Bronchial epithelial cell (primary cell): ENCODE measurements at regions not wholly inside any gene's neighbourhood (a gene's known extent, or its start where the extent isn't known, plus 50 kb on each side); places are given as distances from the start of the nearest gene placed in this dataset.
A peak's percentile ranks its signal among the peaks of the same experiment; 100 is the strongest.

Experiments used
- DNase-seq: peaks from one replicate; pipeline ENCODE4 v3.0.0-alpha.2; 2010; ENCODE audit warnings: low read depth
- FAIRE-seq: peaks from 2 replicates; lab custom pipeline; 2011; peaks lifted over from hg19 to GRCh38; lab: Jason Lieb, UNC
- H3K27me3 ChIP-seq: 2 replicates; pipeline ENCODE4 v1.5.1; 2011; ENCODE audit warnings: low read length; ENCODE audit not compliant: control insufficient read depth, insufficient read depth
- H3K36me3 ChIP-seq: 2 replicates; pipeline ENCODE4 v1.5.1; 2011; ENCODE audit warnings: low read length; ENCODE audit not compliant: control insufficient read depth, insufficient read depth
- H3K4me3 ChIP-seq: 2 replicates; pipeline ENCODE4 v1.5.1; 2011; ENCODE audit warnings: mild to moderate bottlenecking, low read depth, low read length, control low read depth
- TF ChIP-seq, protein P1 (sequence below): IDR thresholded peaks from 2 replicates; pipeline ENCODE4 v1.5.1; 2011; ENCODE audit warnings: mild to moderate bottlenecking, moderate library complexity, low read length, control low read depth, inconsistent platforms; ENCODE audit not compliant: insufficient read depth, severe bottlenecking

DNA sequence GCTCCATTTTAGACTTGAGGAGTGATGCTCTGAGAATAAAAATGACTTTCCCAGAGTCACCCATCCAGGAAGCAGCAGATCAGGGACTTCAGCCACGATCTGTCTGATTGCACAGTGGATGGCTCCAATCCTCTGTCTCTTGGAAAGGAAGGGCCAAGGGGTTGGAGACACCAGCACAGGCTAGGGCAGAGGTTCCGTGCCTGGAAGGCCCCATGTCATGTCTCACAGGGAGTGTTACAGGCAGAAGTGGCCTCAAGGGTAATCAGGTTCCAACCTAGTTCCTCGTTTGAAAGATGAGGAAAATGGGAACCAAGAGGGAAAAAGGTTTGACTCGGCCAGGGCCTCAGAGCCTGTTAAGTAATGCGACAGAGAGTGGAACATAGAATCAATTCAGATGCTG lies 160.0 kb downstream of the EFNB1 start:
- no peak for DNase-seq
- FAIRE-seq = no peak
- Histone ChIP-seq H3K36me3 (no peaks in the 10 kb centered on the region), H3K4me3 (no peak overlapping the region), H3K27me3 (no peaks in the 10 kb centered on the region)
- TF ChIP-seq, protein P1, sequence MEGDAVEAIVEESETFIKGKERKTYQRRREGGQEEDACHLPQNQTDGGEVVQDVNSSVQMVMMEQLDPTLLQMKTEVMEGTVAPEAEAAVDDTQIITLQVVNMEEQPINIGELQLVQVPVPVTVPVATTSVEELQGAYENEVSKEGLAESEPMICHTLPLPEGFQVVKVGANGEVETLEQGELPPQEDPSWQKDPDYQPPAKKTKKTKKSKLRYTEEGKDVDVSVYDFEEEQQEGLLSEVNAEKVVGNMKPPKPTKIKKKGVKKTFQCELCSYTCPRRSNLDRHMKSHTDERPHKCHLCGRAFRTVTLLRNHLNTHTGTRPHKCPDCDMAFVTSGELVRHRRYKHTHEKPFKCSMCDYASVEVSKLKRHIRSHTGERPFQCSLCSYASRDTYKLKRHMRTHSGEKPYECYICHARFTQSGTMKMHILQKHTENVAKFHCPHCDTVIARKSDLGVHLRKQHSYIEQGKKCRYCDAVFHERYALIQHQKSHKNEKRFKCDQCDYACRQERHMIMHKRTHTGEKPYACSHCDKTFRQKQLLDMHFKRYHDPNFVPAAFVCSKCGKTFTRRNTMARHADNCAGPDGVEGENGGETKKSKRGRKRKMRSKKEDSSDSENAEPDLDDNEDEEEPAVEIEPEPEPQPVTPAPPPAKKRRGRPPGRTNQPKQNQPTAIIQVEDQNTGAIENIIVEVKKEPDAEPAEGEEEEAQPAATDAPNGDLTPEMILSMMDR = no peak

DNA sequence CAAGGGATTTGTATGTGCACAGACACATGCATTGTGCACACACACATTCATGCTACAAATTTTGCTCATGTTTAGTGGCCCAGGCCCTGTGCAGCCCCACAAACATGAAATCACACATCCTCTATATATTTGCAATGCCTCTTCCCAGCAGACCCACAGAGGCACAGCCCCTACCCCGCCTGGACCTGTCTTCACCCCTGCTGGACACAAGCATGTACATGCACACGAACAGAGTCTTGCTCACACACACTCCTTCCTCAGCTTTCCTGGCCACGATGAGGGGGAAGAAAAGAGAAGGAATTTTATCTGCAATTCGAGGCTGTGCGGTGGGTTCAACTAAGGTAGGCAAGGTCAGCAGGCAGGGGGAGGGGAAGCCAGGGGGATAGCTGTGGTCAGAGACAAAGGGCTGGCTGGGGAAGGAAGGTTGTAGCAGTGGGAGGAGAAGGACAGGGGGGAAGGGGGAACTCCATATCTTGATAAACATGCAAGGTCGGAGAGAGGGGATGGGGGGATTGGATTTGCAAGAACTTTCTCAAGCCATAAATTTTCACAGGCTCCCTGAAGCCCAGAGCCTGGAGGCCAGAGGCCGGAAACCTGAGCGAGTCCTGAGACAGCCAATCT lies 156.4 kb downstream of the EFNB1 start:
- H3K36me3 ChIP-seq = no peaks in the 10 kb centered on the region
- H3K27me3 ChIP-seq = no peaks in the 10 kb centered on the region
- TF ChIP-seq, protein P1 = no peak
- no peak for FAIRE-seq
- no peak overlapping the region for H3K4me3 ChIP-seq
- DNase-seq = no peak

DNA sequence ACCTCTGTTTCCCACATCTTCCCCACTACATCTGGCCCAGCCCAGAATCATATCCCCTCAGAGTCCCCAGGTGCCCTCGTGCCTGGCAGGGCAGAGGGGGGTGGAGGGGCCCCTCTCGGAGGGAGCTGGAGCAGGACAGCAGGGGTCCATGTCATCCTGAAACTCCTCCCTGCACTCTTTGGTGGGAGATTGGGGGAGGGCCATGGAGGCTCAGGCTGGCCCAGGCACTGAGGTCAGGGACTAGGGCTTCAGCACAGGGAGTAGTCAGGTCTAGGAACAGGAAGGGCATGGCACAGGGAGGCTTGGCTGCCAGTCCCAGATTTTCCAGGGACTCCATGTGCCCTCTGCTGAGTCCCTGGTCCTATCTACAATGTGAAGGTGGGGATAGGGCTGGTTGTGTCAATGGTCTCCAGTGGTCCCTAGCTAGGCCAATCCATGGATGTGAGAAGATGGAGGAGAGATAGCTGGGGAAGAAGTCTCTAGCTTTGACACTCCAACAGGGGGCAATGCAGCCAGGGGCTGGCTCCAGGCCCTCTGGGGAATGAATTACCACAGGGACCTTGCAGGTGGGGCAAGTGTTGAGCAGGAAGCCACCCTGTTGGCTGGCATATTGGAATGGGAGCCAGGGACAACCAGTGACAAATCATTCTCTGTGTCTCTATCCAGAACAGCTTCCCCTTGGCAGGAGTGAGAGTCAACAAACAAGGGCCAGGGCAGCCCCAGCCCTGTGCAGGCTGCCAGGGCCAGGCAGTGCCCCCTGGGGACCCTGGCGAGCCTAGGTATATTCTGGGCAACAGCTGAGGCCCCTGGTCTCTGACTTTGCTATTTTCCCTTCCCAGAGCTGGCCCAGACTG lies 154.4 kb downstream of the EFNB1 start:
- no peak overlapping the region for H3K4me3 ChIP-seq
- H3K36me3 ChIP-seq = no peaks in the 10 kb centered on the region
- TF ChIP-seq, protein P1 = no peak
- DNase-seq (no peak), FAIRE-seq (no peak)
- no peaks in the 10 kb centered on the region for H3K27me3 ChIP-seq

DNA sequence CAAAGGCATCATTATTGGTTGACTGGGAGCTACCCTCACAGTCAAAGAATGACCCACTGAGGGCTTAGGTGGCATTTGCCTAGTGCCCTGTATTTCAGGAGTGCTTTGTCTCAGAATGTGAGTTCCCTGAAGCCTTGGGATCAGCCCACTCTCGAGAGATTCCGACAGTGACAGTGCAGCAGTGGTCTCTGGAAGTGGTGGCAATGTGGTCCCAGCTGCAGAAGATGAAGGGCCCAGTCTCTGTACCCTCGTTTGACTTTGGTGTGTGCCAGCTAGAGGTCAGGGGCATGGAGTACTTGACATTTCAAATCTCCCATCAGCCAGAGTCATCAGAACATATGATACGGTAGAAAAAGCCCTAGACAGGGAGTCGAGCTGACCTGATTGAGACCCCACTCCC lies 153.7 kb downstream of the EFNB1 start:
- FAIRE-seq (no peak), DNase-seq (no peak)
- Histone ChIP-seq H3K27me3 (no peaks in the 10 kb centered on the region), H3K4me3 (no peak overlapping the region), H3K36me3 (no peaks in the 10 kb centered on the region)
- TF ChIP-seq, protein P1 = no peak

DNA sequence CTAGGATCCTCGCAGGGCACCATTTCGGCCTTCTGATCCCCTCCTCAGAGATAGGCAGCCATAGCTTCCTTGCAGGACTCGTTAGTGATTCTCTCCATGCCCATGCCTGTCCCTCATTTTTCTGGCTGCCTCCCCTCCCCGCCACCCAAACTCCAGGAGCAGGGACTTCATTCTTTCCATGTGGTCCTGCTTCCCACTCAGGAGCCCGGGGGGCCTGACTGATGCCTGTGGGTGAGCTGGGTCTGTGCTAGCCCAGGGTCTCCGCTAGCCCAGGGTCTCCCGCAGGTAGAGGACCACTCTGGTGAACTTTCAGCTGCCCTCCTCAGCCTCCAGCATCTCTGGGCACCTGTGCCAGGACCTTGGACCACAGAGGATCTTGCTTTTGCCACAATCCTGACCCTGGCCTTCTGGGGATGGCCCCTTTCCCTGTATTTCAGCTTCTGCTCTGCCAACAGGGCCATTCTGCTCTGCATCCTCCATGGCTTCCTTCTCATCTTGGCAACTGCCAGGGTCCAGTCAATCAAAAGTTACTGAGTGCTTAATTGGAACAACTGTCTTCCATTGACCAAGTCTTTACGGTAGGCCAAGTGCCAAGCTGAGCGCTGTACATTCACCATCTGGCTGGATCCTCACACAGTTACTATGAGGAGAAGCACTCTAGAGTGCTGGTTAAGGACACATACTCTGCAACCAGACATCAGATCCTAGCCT lies 152.2 kb downstream of the EFNB1 start:
- peak; percentile 60 for FAIRE-seq

More for the DNA sequence above, 152.2 kb downstream of the EFNB1 start:
- TF ChIP-seq, protein P1 = no peak
- H3K27me3 ChIP-seq = no peaks in the 10 kb centered on the region
- no peak overlapping the region for H3K4me3 ChIP-seq
- DNase-seq = no peak
- no peaks in the 10 kb centered on the region for H3K36me3 ChIP-seq
